CD4-positive, alpha-beta T cell (primary cell): ENCODE measurements at regions not wholly inside any gene's neighbourhood (a gene's known extent, or its start where the extent isn't known, plus 50 kb on each side); places are given as distances from the start of the nearest gene placed in this dataset.

Experiments used
- ATAC-seq: fragments of 200-7000 bp; cut with Tn5 transposase; one replicate; pipeline ENCODE4 v1.10.0; 2022; ENCODE audit warnings: mild to moderate bottlenecking; ENCODE audit not compliant: poor library complexity
- CTCF ChIA-PET: fragments of 350-600 bp; sonication (Branson Sonifier 250); formaldehyde crosslinking; loops from one replicate; lab custom pipeline; 2021; ENCODE audit warnings: antibody characterized with exemption, inconsistent platforms; lab: Charles Lee
- POLR2A ChIA-PET: fragments of 350-600 bp; sonication (Branson Sonifier 250); formaldehyde crosslinking; loops from one replicate; lab custom pipeline; 2021; ENCODE audit warnings: antibody characterized with exemption, inconsistent platforms; lab: Charles Lee
- DNase-seq, 14 experiments: peaks; one replicate each; pipeline ENCODE4 v3.0.0-alpha.2; 2013 to 2020; ENCODE audit warnings: mixed read lengths in 2 of 14
- H3K27ac ChIP-seq, 2 donors: one replicate each; pipeline versions ENCODE4 v1.5.1 to v1.7.0; 2013; ENCODE audit warnings: low read length in 2 of 2, low read depth in 1 of 2, mild to moderate bottlenecking in 1 of 2
- H3K27me3 ChIP-seq, 2 experiments: 1 replicate in 1 of 2; 2 replicates in 1 of 2; pipeline versions ENCODE4 v1.6.1 to v1.7.0; 2013; ENCODE audit warnings: low read length in 2 of 2, control low read depth in 1 of 2, mild to moderate bottlenecking in 1 of 2, moderate library complexity in 1 of 2; ENCODE audit not compliant: insufficient read depth in 2 of 2, control insufficient read depth in 1 of 2
- H3K36me3 ChIP-seq: one replicate; pipeline ENCODE4 v1.6.1; 2013; ENCODE audit warnings: low read length, control low read depth; ENCODE audit not compliant: insufficient read depth
- H3K4me1 ChIP-seq: one replicate; pipeline ENCODE4 v1.6.1; 2013; ENCODE audit warnings: low read length, control low read depth; ENCODE audit not compliant: insufficient read depth
- H3K4me3 ChIP-seq: one replicate; pipeline ENCODE4 v1.5.1; 2013; ENCODE audit warnings: mild to moderate bottlenecking, low read length, moderate library complexity
- H3K9me3 ChIP-seq, 2 experiments: 1 replicate in 1 of 2; 2 replicates in 1 of 2; pipeline versions ENCODE4 v1.6.1 to v1.7.0; 2013; ENCODE audit warnings: low read length in 2 of 2, mild to moderate bottlenecking in 2 of 2, control low read depth in 1 of 2, moderate library complexity in 1 of 2; ENCODE audit not compliant: control insufficient read depth in 1 of 2, insufficient read depth in 1 of 2
- H3K27ac Mint-ChIP-seq: one replicate; pipeline ENCODE4 v1.8.0; 2020; ENCODE audit warnings: mixed read lengths
- H3K27me3 Mint-ChIP-seq: one replicate; pipeline ENCODE4 v1.8.0; 2021; ENCODE audit warnings: mixed read lengths
- H3K36me3 Mint-ChIP-seq: one replicate; pipeline ENCODE4 v1.8.0; 2021; ENCODE audit warnings: low read depth, mixed read lengths
- H3K4me1 Mint-ChIP-seq: one replicate; pipeline ENCODE4 v1.8.0; 2021; ENCODE audit warnings: low read depth, mixed read lengths
- H3K4me3 Mint-ChIP-seq: one replicate; pipeline ENCODE4 v1.8.0; 2020; ENCODE audit warnings: mild to moderate bottlenecking, mixed read lengths
- H3K9me3 Mint-ChIP-seq: one replicate; pipeline ENCODE4 v1.8.0; 2020; ENCODE audit warnings: mixed read lengths
- CTCF ChIP-seq: fragments of 200-600 bp; IDR thresholded peaks from one replicate; pipeline ENCODE4 v1.8.0; 2022; ENCODE audit warnings: antibody characterized with exemption, mild to moderate bottlenecking
- intact Hi-C, 2 experiments: fragments of 100-400 bp; cut with DNase I in 1 of 2; cut with micrococcal nuclease in 1 of 2; formaldehyde crosslinking; loops; one replicate each; pipeline versions ENCODE4 v1.15.1 to v1.9.0; 2023 to 2025; cut with DNase I, micrococcal nuclease

DNA sequence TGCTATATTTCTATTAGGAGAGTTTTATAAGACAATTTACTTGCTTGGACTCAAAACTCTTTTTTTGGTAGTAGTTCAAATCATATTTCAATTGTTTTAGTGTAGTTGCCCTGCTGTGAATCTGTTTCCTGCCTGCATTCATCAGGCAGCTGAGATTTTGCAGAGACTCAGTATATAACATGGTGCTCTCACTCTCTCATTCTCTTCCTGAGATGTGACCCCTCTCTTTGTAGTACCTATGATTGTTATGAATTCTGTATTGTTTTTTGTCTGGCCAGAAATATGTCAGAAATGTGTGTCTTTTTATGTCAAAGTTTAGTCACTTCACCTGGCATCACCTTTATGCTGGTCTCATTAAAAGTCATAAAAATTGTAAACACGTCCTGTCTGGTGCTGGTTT, 374.0 kb downstream of the RAPGEF2 start:
- POLR2A ChIA-PET, result no interaction called here
- Mint-ChIP-seq H3K4me3 (no peak overlapping the region), H3K27ac (no peak overlapping the region), H3K9me3 (no peaks in the 10 kb centered on the region), H3K27me3 (peaks cover 19% of the 10 kb centered on the region), H3K4me1 (no peaks in the 10 kb centered on the region), H3K36me3 (no peaks in the 10 kb centered on the region)
- ATAC-seq (no peak), DNase-seq (no peak)
- Histone ChIP-seq H3K27me3 (no peaks in the 10 kb centered on the region), H3K36me3 (no peaks in the 10 kb centered on the region), H3K27ac (no peak overlapping the region), H3K4me1 (no peaks in the 10 kb centered on the region), H3K9me3 (no peaks in the 10 kb centered on the region), H3K4me3 (no peak overlapping the region)
- CTCF ChIA-PET, result no interaction called here
- intact Hi-C loops, result no loop called here
- TF ChIP-seq CTCF, result no peak

DNA sequence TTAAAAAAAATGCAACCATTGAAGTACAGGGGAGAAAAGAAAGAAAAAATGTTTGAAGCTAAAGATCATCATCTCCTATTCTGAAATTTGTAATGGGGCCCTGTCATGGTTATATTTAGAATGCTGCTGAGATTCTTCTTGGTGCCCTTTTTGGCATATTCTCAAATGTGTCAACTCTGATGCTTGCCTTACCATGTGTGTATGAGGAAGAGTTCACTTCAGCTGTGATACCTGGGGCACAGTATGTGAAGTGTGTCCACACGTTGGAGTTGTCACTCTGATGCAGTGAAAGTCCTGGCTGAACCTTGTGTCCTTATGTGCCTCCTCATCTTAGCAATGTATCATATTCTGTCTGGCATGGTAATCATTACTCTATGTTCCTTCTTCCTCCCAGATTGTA, 377.9 kb downstream of the RAPGEF2 start:
- no peak overlapping the region for H3K4me3 ChIP-seq
- H3K4me1 ChIP-seq, result no peaks in the 10 kb centered on the region
- CTCF ChIA-PET, result no interaction called here
- Mint-ChIP-seq H3K27ac (no peak overlapping the region), H3K9me3 (no peaks in the 10 kb centered on the region), H3K4me1 (no peaks in the 10 kb centered on the region), H3K4me3 (no peak overlapping the region), H3K27me3 (peaks cover 26% of the 10 kb centered on the region), H3K36me3 (no peaks in the 10 kb centered on the region)
- no peaks in the 10 kb centered on the region for H3K36me3 ChIP-seq
- POLR2A ChIA-PET, result no interaction called here
- DNase-seq (no peak), ATAC-seq (no peak)
- TF ChIP-seq CTCF, result no peak
- H3K9me3 ChIP-seq, result no peaks in the 10 kb centered on the region
- no peak overlapping the region for H3K27ac ChIP-seq
- peaks cover 0 to 4% of the 10 kb centered on the region in 2 experiments for H3K27me3 ChIP-seq
- intact Hi-C loops, result no loop called here

- H3K27ac ChIP-seq, result no peak overlapping the region
- POLR2A ChIA-PET, result no interaction called here
- intact Hi-C loops, result no loop called here
Observed at GRCh38 chr4:159481936-159482335, 379.1 kb downstream of the RAPGEF2 start.

More at GRCh38 chr4:159481936-159482335, 379.1 kb downstream of the RAPGEF2 start:
- ATAC-seq (no peak), DNase-seq (no peak)
- H3K9me3 ChIP-seq, result no peaks in the 10 kb centered on the region
- H3K27me3 Mint-ChIP-seq, result peaks cover 34% of the 10 kb centered on the region
- H3K9me3 Mint-ChIP-seq, result no peaks in the 10 kb centered on the region
- H3K36me3 ChIP-seq, result no peaks in the 10 kb centered on the region
- no peak for TF ChIP-seq CTCF
- no peaks in the 10 kb centered on the region for H3K4me1 ChIP-seq
- CTCF ChIA-PET, result no interaction called here
- no peak overlapping the region for H3K27ac Mint-ChIP-seq
- no peaks in the 10 kb centered on the region for H3K4me1 Mint-ChIP-seq
- H3K27me3 ChIP-seq, result peaks cover 0 to 6% of the 10 kb centered on the region in 2 experiments
- no peak overlapping the region for H3K4me3 Mint-ChIP-seq
- H3K36me3 Mint-ChIP-seq, result no peaks in the 10 kb centered on the region
- H3K4me3 ChIP-seq, result no peak overlapping the region
